ENCODE measurements at regions not wholly inside any gene's neighbourhood (a gene's known extent, or its start where the extent isn't known, plus 50 kb on each side); places are given as distances from the start of the nearest gene placed in this dataset.

GRCh38 chr7:42673951-42674350 is 237.9 kb downstream of the C7orf25 start:
- WGBS, 2 donors = 86 to 94% methylated on average over 6 of the region's 6 CpGs
- TF ChIP-seq CTCF (IDR thresholded peaks at IDR 0.05) = no peak
- no peak for TF ChIP-seq POLR2A (IDR thresholded peaks at IDR 0.05)
- H3K4me3 ChIP-seq (ENCODE audit: low read depth, poor library complexity, severe bottlenecking) = no peak overlapping the region
- intact Hi-C loops (cut with DNase I; ENCODE audit: low total_unique reads) = no loop called here
- no peak for DNase-seq (ENCODE audit: low spot score in 2 of 2)

GRCh38 chr7:42672339-42672999 is 239.4 kb downstream of the C7orf25 start:
- WGBS, 2 donors = 59 to 62% methylated on average over 2 of the region's 2 CpGs
- no peak for TF ChIP-seq POLR2A (IDR thresholded peaks at IDR 0.05)
- no peak for TF ChIP-seq CTCF (IDR thresholded peaks at IDR 0.05)
- intact Hi-C loops (cut with DNase I; ENCODE audit: low total_unique reads) = no loop called here
- DNase-seq (ENCODE audit: low spot score in 2 of 2) = no peak
- no peak overlapping the region for H3K4me3 ChIP-seq (ENCODE audit: low read depth, poor library complexity, severe bottlenecking)

GRCh38 chr7:42671627-42672026 is 240.2 kb downstream of the C7orf25 start:
- 12 to 22% methylated on average over 1 of the region's 1 CpG for WGBS, 2 donors
- DNase-seq (ENCODE audit: low spot score in 2 of 2) = no peak
- intact Hi-C loops (cut with DNase I; ENCODE audit: low total_unique reads) = no loop called here
- H3K4me3 ChIP-seq (ENCODE audit: low read depth, poor library complexity, severe bottlenecking) = no peak overlapping the region
- TF ChIP-seq POLR2A (IDR thresholded peaks at IDR 0.05) = no peak
- TF ChIP-seq CTCF (IDR thresholded peaks at IDR 0.05) = no peak

GRCh38 chr7:42666994-42667393 is 244.9 kb downstream of the C7orf25 start:
- H3K4me3 ChIP-seq (ENCODE audit: low read depth, poor library complexity, severe bottlenecking) = no peak overlapping the region
- intact Hi-C loops (cut with DNase I; ENCODE audit: low total_unique reads) = loop anchor here (5.0 kb wide), 1 partner anchor 40 kb away; no protein-coding TSS in a partner anchor
- WGBS, 2 donors = 79 to 93% methylated on average over 3 of the region's 3 CpGs
- no peak for TF ChIP-seq POLR2A (IDR thresholded peaks at IDR 0.05)
- DNase-seq (ENCODE audit: low spot score in 2 of 2) = no peak

GRCh38 chr7:42662862-42663261 is 249.0 kb downstream of the C7orf25 start:
- WGBS, 2 donors = 93 to 94% methylated on average over 1 of the region's 1 CpG
- no peak for DNase-seq (ENCODE audit: low spot score in 2 of 2)
- TF ChIP-seq POLR2A (IDR thresholded peaks at IDR 0.05) (no peak), CTCF (IDR thresholded peaks at IDR 0.05) (no peak)
- intact Hi-C loops (cut with DNase I; ENCODE audit: low total_unique reads) = no loop called here
- H3K4me3 ChIP-seq (ENCODE audit: low read depth, poor library complexity, severe bottlenecking) = no peak overlapping the region

- no peak for DNase-seq (ENCODE audit: low spot score in 2 of 2)
- no peak overlapping the region for H3K4me3 ChIP-seq (ENCODE audit: low read depth, poor library complexity, severe bottlenecking)
- TF ChIP-seq POLR2A (IDR thresholded peaks at IDR 0.05) (no peak), CTCF (IDR thresholded peaks at IDR 0.05) (no peak)
- intact Hi-C loops (cut with DNase I; ENCODE audit: low total_unique reads) = no loop called here
- 78 to 85% methylated on average over 2 of the region's 2 CpGs for WGBS, 2 donors
These were observed 250.6 kb downstream of the C7orf25 start for GRCh38 chr7:42661312-42661711.
